ENCODE measurements at regions not wholly inside any gene's neighbourhood (a gene's known extent, or its start where the extent isn't known, plus 50 kb on each side); places are given as distances from the start of the nearest gene placed in this dataset.

- TF ChIP-seq CTCF (IDR thresholded peaks at IDR 0.05), result no peak
- TF ChIP-seq POLR2A (IDR thresholded peaks at IDR 0.05), result no peak
Observed at GRCh38 chr14:101470266-101470665, 91.0 kb upstream of the DIO3 start.
